Activated CD4-positive, alpha-beta T cell treated with anti-CD3 and anti-CD28 coated beads for 36 hours (primary cell): ENCODE measurements at regions not wholly inside any gene's neighbourhood (a gene's known extent, or its start where the extent isn't known, plus 50 kb on each side); places are given as distances from the start of the nearest gene placed in this dataset.

Experiments
- ATAC-seq: fragments of 200-7000 bp; cut with Tn5 transposase; one replicate; pipeline ENCODE4 v1.10.0; 2021; ENCODE audit warnings: mild to moderate bottlenecking, moderate library complexity
- CTCF ChIA-PET: fragments of 350-600 bp; sonication (Branson Sonifier 250); formaldehyde crosslinking; loops from one replicate; lab custom pipeline; 2021; ENCODE audit warnings: antibody characterized with exemption; lab: Charles Lee
- POLR2A ChIA-PET: fragments of 350-600 bp; sonication (Branson Sonifier 250); formaldehyde crosslinking; loops from one replicate; lab custom pipeline; 2021; ENCODE audit warnings: antibody characterized with exemption, inconsistent platforms; lab: Charles Lee
- DNase-seq: peaks from one replicate; pipeline ENCODE4 v3.0.0-alpha.2; 2020
- H3K27ac Mint-ChIP-seq: one replicate; pipeline ENCODE4 v1.8.0; 2021; ENCODE audit warnings: mixed read lengths
- H3K27me3 Mint-ChIP-seq: one replicate; pipeline ENCODE4 v1.8.0; 2021; ENCODE audit warnings: mixed read lengths
- H3K36me3 Mint-ChIP-seq: one replicate; pipeline ENCODE4 v1.8.0; 2021; ENCODE audit warnings: low read depth, mixed read lengths
- H3K4me1 Mint-ChIP-seq: one replicate; pipeline ENCODE4 v1.8.0; 2021; ENCODE audit warnings: mixed read lengths
- H3K4me3 Mint-ChIP-seq: one replicate; pipeline ENCODE4 v1.8.0; 2021; ENCODE audit warnings: mild to moderate bottlenecking, moderate library complexity, mixed read lengths
- H3K9me3 Mint-ChIP-seq: one replicate; pipeline ENCODE4 v1.8.0; 2021; ENCODE audit warnings: low read depth, mixed read lengths
- intact Hi-C, 2 experiments: fragments of 100-400 bp; cut with DNase I in 1 of 2; cut with micrococcal nuclease in 1 of 2; formaldehyde crosslinking; loops; one replicate each; pipeline versions ENCODE4 v1.14.2 to v1.15.1; 2022 to 2024; cut with DNase I, micrococcal nuclease

- H3K4me1 Mint-ChIP-seq, result no peaks in the 10 kb centered on the region
- ATAC-seq, result no peak
- peaks cover 8% of the 10 kb centered on the region for H3K9me3 Mint-ChIP-seq
- no peaks in the 10 kb centered on the region for H3K27me3 Mint-ChIP-seq
- H3K4me3 Mint-ChIP-seq, result no peak overlapping the region
- POLR2A ChIA-PET, result no interaction called here
- CTCF ChIA-PET, result no interaction called here
- no peak for DNase-seq
- H3K27ac Mint-ChIP-seq, result no peak overlapping the region
- intact Hi-C loops, result no loop called here
- no peaks in the 10 kb centered on the region for H3K36me3 Mint-ChIP-seq
These were observed 277.4 kb upstream of the JAG1 start for GRCh38 chr20:10951216-10951615.

DNA sequence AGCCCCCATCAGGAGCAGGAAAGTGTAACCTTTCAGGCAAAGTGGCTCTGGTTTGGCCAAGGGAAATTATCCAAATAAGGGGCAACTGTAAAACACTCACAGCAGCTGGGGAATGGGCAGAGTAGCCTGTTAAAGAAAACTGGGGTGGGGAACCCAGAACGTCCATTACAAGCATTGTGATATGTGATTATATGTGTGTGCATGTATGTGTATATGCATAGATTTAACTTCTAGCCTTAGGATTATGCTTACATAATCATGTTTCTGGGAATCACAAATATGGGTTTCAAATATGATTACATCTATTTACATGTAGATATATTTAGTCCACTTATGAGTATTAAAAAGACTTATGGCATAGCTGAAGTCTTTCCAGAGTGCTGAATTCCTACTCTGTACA is 278.1 kb upstream of the JAG1 start:
- ChIA-PET CTCF (no interaction called here), POLR2A (no interaction called here)
- H3K4me3 Mint-ChIP-seq, result no peak overlapping the region
- DNase-seq (no peak), ATAC-seq (no peak)
- no peaks in the 10 kb centered on the region for H3K36me3 Mint-ChIP-seq
- H3K9me3 Mint-ChIP-seq, result peaks cover 8% of the 10 kb centered on the region
- no peaks in the 10 kb centered on the region for H3K4me1 Mint-ChIP-seq
- intact Hi-C loops, result no loop called here
- no peaks in the 10 kb centered on the region for H3K27me3 Mint-ChIP-seq
- H3K27ac Mint-ChIP-seq, result no peak overlapping the region

GRCh38 chr20:10953437-10953836 is 279.6 kb upstream of the JAG1 start:
- ChIA-PET POLR2A (no interaction called here), CTCF (interaction anchor here (0.6 to 0.8 kb wide), 2 partner anchors 22 to 24 kb away, joined by 3 read pairs; no protein-coding TSS in a partner anchor)
- Mint-ChIP-seq H3K27ac (no peak overlapping the region), H3K9me3 (peaks cover 8% of the 10 kb centered on the region), H3K4me3 (no peak overlapping the region), H3K36me3 (no peaks in the 10 kb centered on the region), H3K27me3 (no peaks in the 10 kb centered on the region), H3K4me1 (no peaks in the 10 kb centered on the region)
- intact Hi-C loops, result no loop called here
- ATAC-seq (no peak), DNase-seq (no peak)

DNA sequence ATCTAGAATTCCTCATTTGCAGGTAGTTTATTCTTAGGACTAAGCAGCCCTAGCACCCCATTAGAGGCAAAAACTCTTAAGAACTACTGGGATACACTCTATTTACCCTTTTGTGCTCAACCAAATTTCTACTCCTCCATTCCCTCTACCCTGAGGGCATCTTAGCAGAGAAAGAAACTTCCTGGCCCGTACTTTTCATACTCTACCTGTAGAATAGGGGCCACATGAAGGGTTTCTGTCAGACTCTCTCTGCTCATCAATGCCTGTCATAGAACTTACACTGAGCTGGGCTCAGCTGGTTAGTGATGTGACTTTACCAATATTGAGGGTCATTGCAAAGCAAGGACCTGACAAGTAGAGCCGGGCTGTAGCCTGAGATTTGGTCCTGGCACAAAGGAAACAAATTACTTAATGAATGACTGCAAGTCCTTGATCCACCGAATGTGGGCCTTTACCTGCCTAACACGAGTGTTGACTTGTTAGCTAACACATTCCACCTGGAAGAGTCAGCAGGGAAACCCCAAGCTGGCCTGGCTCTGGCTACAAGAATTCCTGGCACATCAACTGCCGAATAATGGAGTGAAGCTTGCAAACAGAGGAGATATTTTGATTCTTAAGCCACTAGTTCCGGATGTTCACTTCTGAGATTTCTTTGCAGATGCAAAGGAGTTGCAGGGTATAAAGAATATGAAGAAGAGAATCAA is 280.5 kb upstream of the JAG1 start:
- CTCF ChIA-PET, result interaction anchor here (0.8 to 1.2 kb wide), 3 partner anchors 8 to 119 kb away, joined by 3 read pairs; no protein-coding TSS in a partner anchor
- H3K9me3 Mint-ChIP-seq, result peaks cover 7% of the 10 kb centered on the region
- H3K27ac Mint-ChIP-seq, result no peak overlapping the region
- no peak for ATAC-seq
- no peak for DNase-seq
- intact Hi-C loops, result no loop called here
- no peaks in the 10 kb centered on the region for H3K4me1 Mint-ChIP-seq
- POLR2A ChIA-PET, result no interaction called here
- H3K4me3 Mint-ChIP-seq, result no peak overlapping the region
- H3K27me3 Mint-ChIP-seq, result no peaks in the 10 kb centered on the region
- H3K36me3 Mint-ChIP-seq, result no peaks in the 10 kb centered on the region

GRCh38 chr20:10954908-10955580 is 281.2 kb upstream of the JAG1 start:
- H3K9me3 Mint-ChIP-seq, result peaks cover 6% of the 10 kb centered on the region
- intact Hi-C loops, result no loop called here
- no peak overlapping the region for H3K27ac Mint-ChIP-seq
- no peaks in the 10 kb centered on the region for H3K36me3 Mint-ChIP-seq
- H3K4me1 Mint-ChIP-seq, result no peaks in the 10 kb centered on the region
- no peaks in the 10 kb centered on the region for H3K27me3 Mint-ChIP-seq
- H3K4me3 Mint-ChIP-seq, result no peak overlapping the region
- ATAC-seq (no peak), DNase-seq (no peak)
- ChIA-PET POLR2A (no interaction called here), CTCF (interaction anchor here (0.5 to 1.2 kb wide), 3 partner anchors 9 to 226 kb away, joined by 3 read pairs; no protein-coding TSS in a partner anchor)

DNA sequence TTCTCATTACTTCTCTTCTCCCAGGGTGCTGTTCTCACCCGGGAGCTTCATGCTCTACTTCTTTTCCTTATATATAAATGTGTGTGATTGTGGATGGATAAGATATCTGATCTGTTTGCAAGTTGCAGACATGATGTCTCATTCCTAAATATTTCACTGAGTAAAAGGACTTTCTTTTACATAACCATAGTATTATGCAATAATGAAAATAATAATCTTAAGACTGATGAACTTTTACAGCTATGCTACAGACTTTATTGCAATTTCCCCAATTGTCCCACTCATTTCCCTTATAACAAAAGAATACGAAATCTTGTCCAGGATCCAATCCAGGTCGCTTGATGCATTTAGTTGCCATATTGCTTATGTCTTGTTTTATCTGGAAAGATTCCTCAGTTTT is 284.5 kb upstream of the JAG1 start:
- DNase-seq (no peak), ATAC-seq (no peak)
- H3K27me3 Mint-ChIP-seq, result no peaks in the 10 kb centered on the region
- POLR2A ChIA-PET, result no interaction called here
- no peaks in the 10 kb centered on the region for H3K4me1 Mint-ChIP-seq
- H3K9me3 Mint-ChIP-seq, result peaks cover 6% of the 10 kb centered on the region
- no peaks in the 10 kb centered on the region for H3K36me3 Mint-ChIP-seq
- H3K4me3 Mint-ChIP-seq, result no peak overlapping the region
- intact Hi-C loops, result no loop called here
- CTCF ChIA-PET, result interaction anchor here (0.7 kb wide), 1 partner anchor 26 kb away, joined by 3 read pairs; no protein-coding TSS in a partner anchor
- H3K27ac Mint-ChIP-seq, result no peak overlapping the region

DNA sequence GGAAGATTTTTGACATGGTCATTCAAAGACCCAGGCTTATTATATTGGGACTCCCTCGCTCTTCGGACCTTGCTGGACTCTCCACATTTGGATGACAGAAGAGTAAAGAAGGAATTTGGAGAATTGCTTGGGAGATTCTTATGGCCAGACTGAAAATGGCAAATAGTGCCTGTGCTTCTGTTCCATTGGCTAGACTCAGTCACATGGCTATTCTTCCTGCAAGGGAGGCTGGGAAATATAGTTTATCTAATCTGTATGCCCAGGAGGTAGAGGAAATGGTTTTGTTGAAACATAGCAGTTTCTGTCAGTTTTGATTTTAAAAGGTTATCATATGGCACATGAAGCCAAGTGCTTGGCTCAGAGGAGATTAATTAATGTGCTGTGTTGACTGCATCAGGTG is 286.6 kb upstream of the JAG1 start:
- no peak overlapping the region for H3K27ac Mint-ChIP-seq
- no peak for ATAC-seq
- H3K4me1 Mint-ChIP-seq, result no peaks in the 10 kb centered on the region
- ChIA-PET CTCF (no interaction called here), POLR2A (no interaction called here)
- DNase-seq, result no peak
- intact Hi-C loops, result no loop called here
- no peaks in the 10 kb centered on the region for H3K27me3 Mint-ChIP-seq
- H3K36me3 Mint-ChIP-seq, result no peaks in the 10 kb centered on the region
- peaks cover 3% of the 10 kb centered on the region for H3K9me3 Mint-ChIP-seq
- no peak overlapping the region for H3K4me3 Mint-ChIP-seq

- intact Hi-C loops, result no loop called here
These were observed 288.0 kb upstream of the JAG1 start for GRCh38 chr20:10961651-10962288.

DNA sequence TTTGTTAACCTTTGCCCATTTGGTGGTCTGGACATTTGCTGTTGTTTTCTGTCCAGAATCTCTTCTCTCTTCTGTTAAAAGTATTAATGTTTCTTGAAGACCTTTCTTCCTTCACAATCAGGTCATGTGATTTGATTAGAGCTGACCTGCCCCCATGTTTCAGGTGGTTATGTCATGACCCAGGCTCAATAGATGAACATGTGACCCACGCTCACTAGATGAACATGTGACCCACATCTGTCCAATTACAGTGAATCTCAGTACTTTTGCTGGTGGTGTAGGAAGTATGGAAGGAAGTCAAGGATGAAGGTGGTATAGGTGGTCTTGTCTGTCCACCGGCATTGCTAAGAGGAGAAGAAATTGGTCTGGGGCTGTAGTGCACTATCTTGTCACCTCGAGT is 289.1 kb upstream of the JAG1 start:
- no peak overlapping the region for H3K4me3 Mint-ChIP-seq
- no peaks in the 10 kb centered on the region for H3K27me3 Mint-ChIP-seq
- ChIA-PET POLR2A (no interaction called here), CTCF (no interaction called here)
- DNase-seq (no peak), ATAC-seq (no peak)
- H3K4me1 Mint-ChIP-seq, result no peaks in the 10 kb centered on the region
- no peak overlapping the region for H3K27ac Mint-ChIP-seq
- intact Hi-C loops, result no loop called here
- H3K9me3 Mint-ChIP-seq, result peaks cover 3% of the 10 kb centered on the region
- no peaks in the 10 kb centered on the region for H3K36me3 Mint-ChIP-seq

More at GRCh38 chr20:10961651-10962288, 288.0 kb upstream of the JAG1 start:
- POLR2A ChIA-PET, result no interaction called here
- Mint-ChIP-seq H3K9me3 (no peaks in the 10 kb centered on the region), H3K4me3 (no peak overlapping the region), H3K36me3 (no peaks in the 10 kb centered on the region), H3K4me1 (no peaks in the 10 kb centered on the region), H3K27ac (no peak overlapping the region), H3K27me3 (no peaks in the 10 kb centered on the region)
- ATAC-seq (no peak), DNase-seq (no peak)
- CTCF ChIA-PET, result no interaction called here

- Mint-ChIP-seq H3K9me3 (peaks cover 4% of the 10 kb centered on the region), H3K4me3 (no peak overlapping the region), H3K27me3 (no peaks in the 10 kb centered on the region), H3K36me3 (no peaks in the 10 kb centered on the region), H3K27ac (no peak overlapping the region), H3K4me1 (no peaks in the 10 kb centered on the region)
- intact Hi-C loops, result no loop called here
- ChIA-PET POLR2A (no interaction called here), CTCF (no interaction called here)
- no peak for ATAC-seq
- no peak for DNase-seq
These were observed 290.0 kb upstream of the JAG1 start for GRCh38 chr20:10963717-10964266.

DNA sequence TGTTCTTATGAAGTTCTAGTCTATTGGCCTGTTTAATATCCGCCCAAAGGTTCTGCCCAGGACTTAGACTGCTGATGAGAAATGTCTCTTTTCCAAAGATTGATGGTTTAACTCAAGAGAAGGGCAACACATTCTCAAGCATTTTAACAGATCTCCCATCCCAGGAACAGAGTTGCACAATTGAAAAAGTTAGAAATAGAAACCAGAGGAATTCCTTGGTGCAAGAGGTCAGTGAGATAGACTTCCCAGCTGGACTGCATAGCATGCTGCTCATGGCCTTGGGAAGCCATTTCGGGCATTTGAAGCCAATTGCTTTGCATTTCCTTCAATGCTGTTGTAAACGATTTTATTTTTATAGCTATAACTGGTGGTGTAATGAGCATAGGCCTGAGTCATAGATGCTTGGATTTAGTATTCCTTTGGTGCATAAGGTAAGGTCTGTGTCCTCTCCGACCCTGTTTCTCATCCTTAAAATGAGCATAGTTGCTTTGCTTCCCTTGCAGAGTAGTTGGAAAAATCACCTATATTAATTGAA is 292.2 kb upstream of the JAG1 start:
- CTCF ChIA-PET, result no interaction called here
- H3K4me3 Mint-ChIP-seq, result no peak overlapping the region
- H3K27ac Mint-ChIP-seq, result no peak overlapping the region
- no peaks in the 10 kb centered on the region for H3K4me1 Mint-ChIP-seq
- intact Hi-C loops, result no loop called here
- H3K27me3 Mint-ChIP-seq, result no peaks in the 10 kb centered on the region
- peaks cover 4% of the 10 kb centered on the region for H3K9me3 Mint-ChIP-seq
- H3K36me3 Mint-ChIP-seq, result no peaks in the 10 kb centered on the region
- ATAC-seq, result no peak
- POLR2A ChIA-PET, result no interaction called here
- no peak for DNase-seq
